Naive thymus-derived CD8-positive, alpha-beta T cell (primary cell): ENCODE measurements at regions not wholly inside any gene's neighbourhood (a gene's known extent, or its start where the extent isn't known, plus 50 kb on each side); places are given as distances from the start of the nearest gene placed in this dataset.

Source experiments
- ATAC-seq, 2 donors: fragments of 150-1000 bp; cut with Tn5 transposase in 1 of 2; sonication (Bioruptor Pico), chemical (Tn5 transposase) in 1 of 2; 1 replicate in 1 of 2; 2 replicates in 1 of 2; pipeline ENCODE4 v1.10.0; 2021; ENCODE audit warnings: mild to moderate bottlenecking in 2 of 2, moderate library complexity in 2 of 2
- POLR2A ChIA-PET: fragments of 350-600 bp; sonication (Branson Sonifier 250); formaldehyde crosslinking; loops from one replicate; lab custom pipeline; 2021; ENCODE audit warnings: antibody characterized with exemption; lab: Charles Lee
- DNase-seq, 10 donors: peaks; one replicate each; pipeline versions ENCODE4 v3.0.0 to v3.0.0-alpha.2; 2020 to 2022
- H3K27ac Mint-ChIP-seq, 10 donors: one replicate each; pipeline ENCODE4 v1.8.0; 2020 to 2022; ENCODE audit warnings: mild to moderate bottlenecking in 10 of 10, mixed read lengths in 10 of 10, moderate library complexity in 4 of 10, inconsistent platforms in 1 of 10
- H3K27me3 Mint-ChIP-seq, 5 donors: one replicate each; pipeline ENCODE4 v1.8.0; 2021 to 2022; ENCODE audit warnings: mixed read lengths in 5 of 5
- H3K36me3 Mint-ChIP-seq, 3 donors: one replicate each; pipeline ENCODE4 v1.8.0; 2020 to 2022; ENCODE audit warnings: mixed read lengths in 3 of 3, mild to moderate bottlenecking in 2 of 3, inconsistent platforms in 1 of 3
- H3K4me1 Mint-ChIP-seq, 4 donors: one replicate each; pipeline ENCODE4 v1.8.0; 2021 to 2022; ENCODE audit warnings: mixed read lengths in 4 of 4
- H3K4me3 Mint-ChIP-seq, 10 donors: one replicate each; pipeline ENCODE4 v1.8.0; 2020 to 2022; ENCODE audit warnings: mild to moderate bottlenecking in 10 of 10, mixed read lengths in 10 of 10, moderate library complexity in 6 of 10, inconsistent platforms in 1 of 10
- H3K9me3 Mint-ChIP-seq, 9 donors: one replicate each; pipeline ENCODE4 v1.8.0; 2020 to 2022; ENCODE audit warnings: mixed read lengths in 9 of 9, mild to moderate bottlenecking in 3 of 9, inconsistent platforms in 1 of 9, moderate library complexity in 1 of 9

DNA sequence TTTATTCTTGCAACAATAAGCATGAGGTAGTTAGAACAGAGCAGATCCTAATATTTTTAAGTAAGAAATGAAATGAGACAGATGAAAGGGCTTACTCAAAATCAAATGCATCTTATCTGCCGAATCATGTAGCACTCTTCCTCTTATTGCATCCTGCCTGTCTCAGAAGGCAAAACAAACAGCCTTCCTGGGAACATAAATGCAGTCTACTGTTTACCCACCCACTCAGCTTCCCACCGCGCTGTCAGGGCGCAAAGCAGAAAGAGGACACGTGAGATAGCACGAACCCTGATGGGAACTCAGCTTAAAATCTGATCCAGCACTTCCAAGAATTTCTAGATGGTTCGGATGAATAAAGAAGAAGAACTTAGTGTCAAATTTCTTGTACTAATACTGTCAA lies 114.4 kb upstream of the CDK1 start:
- Mint-ChIP-seq H3K27ac (peak overlapping the region in 1 of 10 donors; percentile 73), H3K4me3 (no peak overlapping the region), H3K4me1 (peaks cover 0 to 3% (median under 1%) of the 10 kb centered on the region in 4 donors), H3K27me3 (peaks cover 0 to 3% (median 0%) of the 10 kb centered on the region in 5 donors), H3K9me3 (peaks cover 0 to under 1% (median 0%) of the 10 kb centered on the region in 9 donors), H3K36me3 (peaks cover 0 to 4% (median 1%) of the 10 kb centered on the region in 3 donors)
- POLR2A ChIA-PET: no interaction called here
- no peak for DNase-seq
- no peak for ATAC-seq

DNA sequence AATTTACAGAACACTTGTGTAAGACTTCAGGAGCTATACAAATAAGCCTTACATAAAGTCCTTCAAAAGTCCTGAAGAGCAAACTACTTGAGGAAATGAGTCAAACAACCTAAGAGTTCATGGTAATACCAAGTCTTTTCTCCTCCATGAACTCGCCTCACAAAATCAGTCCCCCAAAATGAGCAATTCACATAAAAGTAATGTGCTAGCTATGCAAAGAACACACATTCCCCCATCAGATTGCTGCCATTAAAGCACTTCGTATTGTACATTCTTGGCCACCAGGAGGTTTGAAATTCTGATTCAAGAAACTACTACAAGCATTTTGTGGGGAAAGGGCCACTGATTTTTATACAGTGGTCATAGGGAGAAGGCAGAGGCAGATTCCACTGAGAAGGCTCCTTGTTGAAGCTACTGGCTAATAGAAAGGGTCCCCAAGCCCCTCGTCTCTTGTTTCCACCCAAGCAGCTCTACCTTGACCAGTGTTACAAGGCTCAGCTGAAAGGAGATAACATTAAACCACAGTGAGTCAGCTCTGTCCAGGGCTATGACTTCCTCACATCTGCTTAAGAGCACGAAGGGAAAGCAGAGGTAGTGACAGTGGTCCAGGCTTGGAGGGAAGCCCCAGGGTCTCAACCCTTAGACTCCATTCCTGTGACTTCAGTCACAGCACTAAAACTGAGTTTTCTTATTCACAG lies 115.2 kb upstream of the CDK1 start:
- Mint-ChIP-seq H3K9me3 (peaks cover 0 to 2% (median 0%) of the 10 kb centered on the region in 9 donors), H3K36me3 (peaks cover 0 to 4% (median 1%) of the 10 kb centered on the region in 3 donors), H3K27ac (no peak overlapping the region), H3K4me1 (peaks cover 0 to 3% (median under 1%) of the 10 kb centered on the region in 4 donors), H3K4me3 (no peak overlapping the region), H3K27me3 (peaks cover 0 to 3% (median 0%) of the 10 kb centered on the region in 5 donors)
- POLR2A ChIA-PET: no interaction called here
- DNase-seq (no peak), ATAC-seq (no peak)

DNA sequence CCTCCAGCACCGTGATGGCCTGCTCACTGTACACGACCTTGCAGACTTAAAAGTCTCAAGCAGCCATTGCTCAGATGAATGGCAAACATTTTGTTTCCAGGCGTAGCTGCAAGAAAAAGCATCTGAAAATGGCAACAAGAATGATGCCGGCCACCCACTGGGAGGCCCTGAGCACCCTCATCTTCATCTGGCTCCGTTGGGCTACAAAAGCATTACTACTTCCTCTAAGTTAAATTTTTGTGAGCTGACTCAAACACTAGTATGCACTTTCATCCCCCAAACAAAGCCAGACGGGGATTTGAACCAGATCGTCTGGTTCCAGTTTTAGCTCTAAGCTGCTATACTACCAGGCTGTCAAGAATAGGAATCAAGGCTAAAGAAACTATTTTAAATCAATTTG lies 116.6 kb upstream of the CDK1 start:
- peaks cover 0 to 3% (median under 1%) of the 10 kb centered on the region in 4 donors for H3K4me1 Mint-ChIP-seq
- peaks cover 0 to 2% (median 0%) of the 10 kb centered on the region in 9 donors for H3K9me3 Mint-ChIP-seq
- no peak overlapping the region for H3K4me3 Mint-ChIP-seq
- POLR2A ChIA-PET: no interaction called here
- DNase-seq: no peak
- peaks cover 0 to 3% (median 0%) of the 10 kb centered on the region in 5 donors for H3K27me3 Mint-ChIP-seq
- H3K36me3 Mint-ChIP-seq: peaks cover 1 to 4% (median 3%) of the 10 kb centered on the region in 3 donors
- H3K27ac Mint-ChIP-seq: no peak overlapping the region
- no peak for ATAC-seq

DNA sequence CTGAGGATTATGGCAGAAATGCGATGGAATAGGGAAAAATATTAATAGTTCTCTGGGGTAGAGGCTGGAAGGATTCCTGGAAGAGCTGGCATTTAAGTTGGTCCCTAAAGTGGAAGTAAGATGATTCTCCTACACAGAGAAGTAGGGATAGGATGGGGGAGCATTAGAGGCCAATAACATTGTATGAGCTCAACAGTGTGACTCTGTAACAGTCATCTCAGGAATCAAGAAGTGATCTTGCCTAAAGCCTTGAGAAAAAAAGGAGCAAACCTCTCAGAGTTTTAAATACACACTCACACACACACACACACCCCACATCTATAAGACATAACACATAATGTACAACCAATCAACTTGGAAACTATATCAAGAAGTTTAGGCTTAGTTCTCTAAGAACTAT lies 117.7 kb upstream of the CDK1 start:
- ATAC-seq: no peak
- peaks cover 1 to 6% (median 4%) of the 10 kb centered on the region in 3 donors for H3K36me3 Mint-ChIP-seq
- DNase-seq: no peak
- peaks cover 0 to 3% (median under 1%) of the 10 kb centered on the region in 4 donors for H3K4me1 Mint-ChIP-seq
- no peak overlapping the region for H3K4me3 Mint-ChIP-seq
- H3K27me3 Mint-ChIP-seq: peaks cover 0 to 3% (median 0%) of the 10 kb centered on the region in 5 donors
- H3K9me3 Mint-ChIP-seq: peaks cover 0 to 2% (median 0%) of the 10 kb centered on the region in 9 donors
- no peak overlapping the region for H3K27ac Mint-ChIP-seq
- POLR2A ChIA-PET: no interaction called here

DNA sequence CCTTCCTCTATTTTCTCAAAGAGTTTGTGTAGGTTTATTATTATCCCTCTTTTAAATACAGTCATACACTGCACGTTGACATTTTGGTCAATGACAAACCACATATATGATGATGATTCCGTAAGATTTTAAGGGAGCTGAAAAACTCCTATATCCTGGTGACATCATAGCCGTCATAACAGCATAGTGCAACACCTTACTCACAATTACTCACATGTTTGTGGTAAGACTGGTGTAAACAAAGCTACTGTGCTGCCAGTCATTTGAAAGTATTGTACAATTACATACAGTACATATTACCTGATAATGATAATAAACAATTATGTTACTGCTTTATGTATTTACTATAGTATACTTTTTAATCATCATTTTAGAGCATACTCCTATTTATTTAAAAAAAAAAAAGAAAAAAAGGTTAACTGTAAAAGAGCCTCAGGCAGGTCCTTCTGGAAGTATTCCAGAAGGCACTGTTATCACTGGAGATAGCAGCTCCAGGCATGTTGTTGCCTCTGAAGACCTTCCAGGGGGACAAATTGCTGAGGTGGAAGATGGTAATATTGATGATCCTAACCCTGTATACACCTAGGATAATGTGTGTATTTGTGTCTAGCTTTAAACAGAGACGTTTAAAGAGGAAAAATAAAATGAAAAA lies 123.3 kb upstream of the CDK1 start:
- peaks cover 0 to 2% (median 0%) of the 10 kb centered on the region in 9 donors for H3K9me3 Mint-ChIP-seq
- no peak for ATAC-seq
- H3K4me3 Mint-ChIP-seq: no peak overlapping the region
- H3K36me3 Mint-ChIP-seq: peaks cover 0 to 6% (median 1%) of the 10 kb centered on the region in 3 donors
- POLR2A ChIA-PET: no interaction called here
- H3K4me1 Mint-ChIP-seq: no peaks in the 10 kb centered on the region
- no peak overlapping the region for H3K27ac Mint-ChIP-seq
- H3K27me3 Mint-ChIP-seq: no peaks in the 10 kb centered on the region
- no peak for DNase-seq

DNA sequence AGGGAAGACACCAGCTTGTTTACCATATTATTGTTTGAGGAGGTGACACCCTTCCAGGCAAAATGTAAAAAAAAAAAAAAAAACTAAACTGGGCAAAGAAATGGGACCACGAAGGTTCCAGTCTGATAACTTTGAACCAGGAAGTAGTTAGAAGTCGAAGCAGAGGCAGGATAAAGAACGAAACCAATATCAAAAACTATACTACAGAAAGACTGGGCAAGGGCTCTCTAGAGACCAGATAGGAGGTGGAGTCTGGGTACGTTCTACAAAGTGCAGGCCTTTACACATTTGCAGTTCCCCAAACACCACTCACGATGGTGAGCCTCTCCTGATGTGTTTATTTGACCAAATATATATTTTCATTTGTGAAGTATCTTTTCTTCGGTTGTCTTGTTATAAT lies 125.7 kb upstream of the CDK1 start:
- H3K9me3 Mint-ChIP-seq: no peaks in the 10 kb centered on the region
- ATAC-seq: no peak
- no peak for DNase-seq
- H3K4me1 Mint-ChIP-seq: peaks cover 0 to 5% (median 4%) of the 10 kb centered on the region in 4 donors
- H3K36me3 Mint-ChIP-seq: peaks cover 0 to 6% (median 0%) of the 10 kb centered on the region in 3 donors
- H3K4me3 Mint-ChIP-seq: no peak overlapping the region
- POLR2A ChIA-PET: no interaction called here
- H3K27ac Mint-ChIP-seq: peak overlapping the region in 1 of 10 donors; percentile 37
- peaks cover 0 to 2% (median 0%) of the 10 kb centered on the region in 5 donors for H3K27me3 Mint-ChIP-seq

DNA sequence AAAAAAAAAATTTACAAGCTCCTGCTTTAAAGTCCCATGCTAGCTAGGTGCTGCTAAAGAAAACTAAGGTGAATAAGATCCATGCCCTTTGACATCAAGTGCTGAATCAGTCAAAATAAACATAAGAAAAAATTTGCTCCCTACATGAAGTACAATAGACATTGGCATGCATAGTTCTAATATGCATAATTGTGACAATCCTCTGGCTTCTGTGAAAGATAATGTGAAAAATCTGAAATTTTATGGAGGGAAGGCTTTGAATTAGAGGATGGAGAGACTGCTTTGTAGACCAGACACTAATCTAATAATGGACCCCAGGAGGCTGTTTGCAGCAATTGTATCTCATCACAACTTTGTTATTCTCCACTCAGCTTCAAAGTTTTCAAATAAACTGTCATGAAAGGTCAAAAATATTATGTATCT lies 127.9 kb upstream of the CDK1 start:
- no peaks in the 10 kb centered on the region for H3K9me3 Mint-ChIP-seq
- DNase-seq: no peak
- H3K36me3 Mint-ChIP-seq: no peaks in the 10 kb centered on the region
- POLR2A ChIA-PET: no interaction called here
- ATAC-seq: no peak
- peaks cover 0 to 5% (median 4%) of the 10 kb centered on the region in 4 donors for H3K4me1 Mint-ChIP-seq
- peak overlapping the region in 1 of 10 donors; percentile 35 for H3K27ac Mint-ChIP-seq
- H3K27me3 Mint-ChIP-seq: peaks cover 0 to 2% (median 0%) of the 10 kb centered on the region in 5 donors
- H3K4me3 Mint-ChIP-seq: no peak overlapping the region

DNA sequence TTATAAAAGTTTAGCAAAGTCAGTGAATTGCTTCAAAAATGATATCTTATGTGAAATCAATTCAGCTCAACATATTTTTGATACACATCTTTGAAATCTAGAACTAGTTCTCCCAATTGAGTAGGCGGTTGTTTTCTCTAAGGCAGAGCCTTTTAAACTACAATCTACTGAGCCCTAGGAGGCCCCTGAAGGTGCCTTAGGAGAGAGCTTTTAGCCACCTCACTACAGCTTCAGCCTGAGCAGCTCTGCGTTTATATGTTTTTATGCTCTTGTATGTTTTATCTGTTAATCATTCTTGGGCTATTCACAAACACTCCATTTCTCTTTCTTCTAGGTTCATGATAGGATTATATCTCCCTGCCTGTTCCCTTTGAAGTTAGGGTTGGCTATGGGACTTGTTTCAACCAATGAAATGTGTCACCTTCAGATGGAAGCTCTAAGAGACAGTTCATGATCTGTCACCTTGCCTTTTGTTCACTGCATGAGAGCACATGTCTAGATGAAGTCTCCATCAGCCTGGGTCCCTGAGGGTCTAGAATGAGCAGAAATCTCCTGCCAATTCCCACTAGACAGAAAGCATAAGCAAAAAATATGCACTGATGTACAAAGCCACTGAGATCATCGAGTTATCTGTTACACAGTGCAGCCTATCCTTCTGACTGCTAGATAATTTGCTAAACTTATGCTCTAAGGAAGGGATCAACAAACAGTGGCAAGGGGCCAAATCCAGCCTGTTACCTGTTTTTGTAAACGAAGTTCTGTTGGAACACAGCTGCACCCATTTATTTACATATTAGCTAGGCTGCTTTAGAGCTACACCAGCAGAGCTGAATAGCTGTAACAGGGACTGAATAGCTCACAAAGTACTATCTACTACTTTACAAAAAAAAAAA lies 128.5 kb upstream of the CDK1 start:
- peaks cover 0 to 5% (median 4%) of the 10 kb centered on the region in 4 donors for H3K4me1 Mint-ChIP-seq
- DNase-seq (no peak), ATAC-seq (peak in 1 of 2 donors; percentile 23)
- peak overlapping the region in 4 of 10 donors; percentile 3 to 45 (median 22) for H3K27ac Mint-ChIP-seq
- no peaks in the 10 kb centered on the region for H3K36me3 Mint-ChIP-seq
- POLR2A ChIA-PET: no interaction called here
- H3K4me3 Mint-ChIP-seq: no peak overlapping the region
- H3K9me3 Mint-ChIP-seq: no peaks in the 10 kb centered on the region
- peaks cover 0 to 2% (median 0%) of the 10 kb centered on the region in 5 donors for H3K27me3 Mint-ChIP-seq

DNA sequence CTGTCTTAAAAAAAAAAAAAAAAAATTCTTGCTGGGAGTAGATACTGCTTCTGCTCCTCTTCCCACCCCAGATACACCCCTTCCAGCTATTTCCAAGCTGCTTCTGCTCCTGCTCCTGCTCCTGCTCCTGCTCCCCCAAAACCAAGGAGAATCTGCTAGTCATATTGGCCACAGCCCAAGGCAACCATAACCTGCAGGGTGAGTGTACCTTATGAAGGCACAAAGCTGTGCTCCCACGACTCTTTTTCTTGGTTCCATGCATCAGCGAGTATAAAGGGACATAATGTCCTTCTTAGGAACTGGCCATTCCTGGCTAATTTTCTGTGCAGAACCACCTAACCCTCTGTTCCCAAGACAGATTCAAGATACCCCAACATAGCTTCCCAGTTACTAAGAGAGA lies 129.5 kb upstream of the CDK1 start:
- H3K4me1 Mint-ChIP-seq: peaks cover 0 to 5% (median 4%) of the 10 kb centered on the region in 4 donors
- DNase-seq (no peak), ATAC-seq (no peak)
- no peak overlapping the region for H3K27ac Mint-ChIP-seq
- POLR2A ChIA-PET: no interaction called here
- H3K36me3 Mint-ChIP-seq: no peaks in the 10 kb centered on the region
- H3K4me3 Mint-ChIP-seq: no peak overlapping the region
- no peaks in the 10 kb centered on the region for H3K9me3 Mint-ChIP-seq
- H3K27me3 Mint-ChIP-seq: peaks cover 0 to 3% (median 0%) of the 10 kb centered on the region in 5 donors

DNA sequence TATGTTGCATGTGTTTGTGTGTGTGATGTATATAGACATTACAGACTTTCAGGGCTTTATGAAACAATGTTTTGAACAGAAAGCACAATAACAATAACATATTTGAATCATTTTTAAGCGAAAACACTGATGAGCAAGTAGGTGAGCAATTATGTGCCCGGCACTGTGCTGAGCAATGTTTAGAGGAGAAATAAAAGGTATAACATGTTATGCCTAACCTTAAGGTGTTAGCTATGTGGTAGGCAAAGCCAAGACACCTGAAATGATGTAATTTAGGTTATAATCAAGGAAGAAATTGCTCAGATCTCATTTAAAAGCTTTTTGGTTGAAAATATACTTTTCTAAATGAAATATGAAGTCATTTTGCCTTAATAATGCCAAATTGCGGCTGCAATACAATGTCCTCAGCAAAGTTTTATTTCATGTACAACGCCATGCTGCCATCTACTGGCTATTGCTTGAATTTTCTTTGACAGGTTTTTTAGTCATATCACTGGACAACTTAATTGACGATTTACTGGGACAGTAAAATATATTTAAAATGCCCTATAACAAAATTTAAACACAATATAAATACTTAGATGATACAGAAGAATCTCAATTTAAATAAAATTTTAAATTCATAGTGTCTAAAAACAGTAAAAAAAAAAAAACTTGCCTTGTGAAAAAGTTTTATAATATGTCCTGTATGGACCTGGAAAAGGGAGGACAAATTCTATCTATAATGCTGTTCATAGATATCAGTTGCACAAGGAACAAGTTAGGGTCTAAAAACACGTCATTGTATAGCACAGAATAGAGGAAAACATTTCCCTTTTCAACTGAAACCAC lies 131.1 kb upstream of the CDK1 start:
- Mint-ChIP-seq H3K4me1 (peaks cover 0 to 5% (median 4%) of the 10 kb centered on the region in 4 donors), H3K36me3 (no peaks in the 10 kb centered on the region), H3K9me3 (no peaks in the 10 kb centered on the region), H3K4me3 (no peak overlapping the region), H3K27ac (no peak overlapping the region), H3K27me3 (peaks cover 0 to 3% (median 0%) of the 10 kb centered on the region in 5 donors)
- POLR2A ChIA-PET: no interaction called here
- DNase-seq: peak in 7 of 10 donors; percentile 18 to 54 (median 39)
- ATAC-seq: peak in 1 of 2 donors; percentile 36

DNA sequence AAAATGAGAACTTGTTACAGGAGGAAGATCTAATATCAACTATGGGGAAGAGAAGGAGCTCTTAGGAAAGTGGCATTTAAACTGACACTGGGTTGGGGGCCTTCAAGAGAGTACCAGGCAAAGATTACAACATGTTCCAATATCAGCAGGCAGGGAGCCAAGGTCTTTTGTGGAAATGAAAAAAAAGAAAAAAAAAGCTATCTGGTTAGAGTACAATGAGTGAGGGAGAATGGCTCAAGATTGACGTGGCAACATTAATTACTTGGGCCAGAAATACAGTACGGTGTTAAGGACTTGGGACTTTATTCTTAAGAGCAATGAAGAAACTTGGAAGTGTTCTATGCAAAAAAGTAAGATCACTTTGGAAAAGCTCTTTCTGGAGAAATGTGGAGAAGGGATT lies 132.3 kb upstream of the CDK1 start:
- no peak overlapping the region for H3K27ac Mint-ChIP-seq
- peaks cover 0 to 5% (median 4%) of the 10 kb centered on the region in 4 donors for H3K4me1 Mint-ChIP-seq
- H3K4me3 Mint-ChIP-seq: no peak overlapping the region
- ATAC-seq (no peak), DNase-seq (no peak)
- no peaks in the 10 kb centered on the region for H3K36me3 Mint-ChIP-seq
- H3K27me3 Mint-ChIP-seq: peaks cover 0 to 3% (median 0%) of the 10 kb centered on the region in 5 donors
- H3K9me3 Mint-ChIP-seq: no peaks in the 10 kb centered on the region
- POLR2A ChIA-PET: no interaction called here
